IMR-90 (cell line): ENCODE measurements at regions not wholly inside any gene's neighbourhood (a gene's known extent, or its start where the extent isn't known, plus 50 kb on each side); places are given as distances from the start of the nearest gene placed in this dataset.

ENCODE experiments used
- ATAC-seq: fragments of 200-7000 bp; cut with Tn5 transposase; 2 replicates; pipeline ENCODE4 v1.9.1; 2020; ENCODE audit warnings: low read depth, mild to moderate bottlenecking, moderate library complexity
- BruUV-seq: library from RNA; stranded (reverse); fragments of 400-500 nt; replicated peaks from 2 replicates; lab custom pipeline; 2021; lab: Mats Ljungman, UMichigan
- CTCF ChIA-PET: fragments of 300-600 bp; formaldehyde crosslinking; extraction: SDS; loops from one replicate; lab custom pipeline; 2021; ENCODE audit warnings: antibody characterized with exemption; lab: Yijun Ruan, JAX
- POLR2A ChIA-PET: fragments of 300-600 bp; sonication (Branson Sonifier 250); formaldehyde crosslinking; loops from one replicate; lab custom pipeline; 2022; ENCODE audit warnings: antibody characterized with exemption; ENCODE audit not compliant: unreplicated experiment; lab: Charles Lee
- DNase-seq: peaks from one replicate; pipeline ENCODE4 v3.0.0; 2013
- H2AFZ ChIP-seq: replicated peaks from 2 replicates; pipeline ENCODE3; 2013; ENCODE audit warnings: low read length, mild to moderate bottlenecking; ENCODE audit not compliant: poor library complexity
- H2AK5ac ChIP-seq: 2 replicates; pipeline ENCODE4 v1.6.1; 2013; ENCODE audit warnings: low read depth, low read length, inconsistent platforms
- H2AK9ac ChIP-seq: replicated peaks from 2 replicates; pipeline ENCODE3; 2013; ENCODE audit warnings: mild to moderate bottlenecking, low read depth, low read length, moderate library complexity; ENCODE audit not compliant: poor library complexity
- H2BK120ac ChIP-seq: 2 replicates; pipeline ENCODE4 v1.6.1; 2013; ENCODE audit warnings: low read depth, low read length, inconsistent platforms
- H2BK15ac ChIP-seq: 3 replicates; pipeline ENCODE4 v1.6.1; 2013; ENCODE audit warnings: low read depth, low read length, inconsistent platforms
- H2BK20ac ChIP-seq: 2 replicates; pipeline ENCODE4 v1.6.1; 2013; ENCODE audit warnings: low read depth, mild to moderate bottlenecking, inconsistent platforms, low read length, moderate library complexity
- H2BK5ac ChIP-seq: 2 replicates; pipeline ENCODE4 v1.6.1; 2013; ENCODE audit warnings: mild to moderate bottlenecking, low read depth, low read length, inconsistent platforms; ENCODE audit not compliant: poor library complexity, severe bottlenecking
- H3K14ac ChIP-seq: replicated peaks from 2 replicates; pipeline ENCODE4 v1.6.1; 2013; ENCODE audit warnings: low read depth, low read length, inconsistent platforms
- H3K18ac ChIP-seq: 2 replicates; pipeline ENCODE4 v1.6.1; 2013; ENCODE audit warnings: low read depth, low read length, control low read depth
- H3K23ac ChIP-seq: 2 replicates; pipeline ENCODE4 v1.6.1; 2013; ENCODE audit warnings: low read depth, low read length, inconsistent platforms
- H3K27ac ChIP-seq: 2 replicates; pipeline ENCODE4 v1.5.1; 2013; ENCODE audit warnings: mild to moderate bottlenecking, control low read depth, low read length; ENCODE audit not compliant: insufficient read depth
- H3K27me3 ChIP-seq: 2 replicates; pipeline ENCODE4 v1.6.1; 2013; ENCODE audit warnings: low read length; ENCODE audit not compliant: control insufficient read depth, insufficient read depth
- H3K36me3 ChIP-seq: 2 replicates; pipeline ENCODE4 v1.6.1; 2013; ENCODE audit warnings: low read length, mixed read lengths; ENCODE audit not compliant: control insufficient read depth, insufficient read depth
- H3K4ac ChIP-seq: 2 replicates; pipeline ENCODE4 v1.6.1; 2013; ENCODE audit warnings: low read depth, low read length, inconsistent platforms
- H3K4me1 ChIP-seq: 2 replicates; pipeline ENCODE4 v1.6.1; 2013; ENCODE audit warnings: low read length, mixed read lengths; ENCODE audit not compliant: control insufficient read depth, insufficient read depth
- H3K4me2 ChIP-seq: 2 replicates; pipeline ENCODE4 v1.6.1; 2013; ENCODE audit warnings: low read depth, mild to moderate bottlenecking, control low read depth, low read length, moderate library complexity
- H3K4me3 ChIP-seq: 2 replicates; pipeline ENCODE4 v1.5.1; 2013; ENCODE audit warnings: low read depth, mild to moderate bottlenecking, control low read depth, low read length, moderate library complexity; ENCODE audit not compliant: insufficient read depth
- H3K56ac ChIP-seq: 2 replicates; pipeline ENCODE4 v1.6.1; 2013; ENCODE audit warnings: low read length, inconsistent platforms; ENCODE audit not compliant: insufficient read depth; ENCODE audit errors: extremely low read depth
- H3K79me1 ChIP-seq, 2 experiments: 2 replicates each; pipeline ENCODE4 v1.6.1; 2013; ENCODE audit warnings: low read length in 2 of 2, inconsistent platforms in 1 of 2, low read depth in 1 of 2
- H3K9ac ChIP-seq: 2 replicates; pipeline ENCODE4 v1.6.1; 2013; ENCODE audit warnings: low read depth, low read length, control low read depth
- H3K9me1 ChIP-seq: 2 replicates; pipeline ENCODE4 v1.6.1; 2013; ENCODE audit warnings: low read length, inconsistent platforms; ENCODE audit not compliant: insufficient read depth
- H3K9me3 ChIP-seq: 2 replicates; pipeline ENCODE4 v1.6.1; 2013; ENCODE audit warnings: low read length; ENCODE audit not compliant: control insufficient read depth, insufficient read depth
- H4K20me1 ChIP-seq: 2 replicates; pipeline ENCODE4 v1.6.1; 2013; ENCODE audit warnings: low read length, inconsistent platforms; ENCODE audit not compliant: insufficient read depth
- H4K5ac ChIP-seq: 2 replicates; pipeline ENCODE4 v1.6.1; 2013; ENCODE audit warnings: mild to moderate bottlenecking, low read depth, low read length, control low read depth
- H4K8ac ChIP-seq, 2 experiments: 2 replicates each; pipeline ENCODE4 v1.6.1; 2013; ENCODE audit warnings: low read depth in 2 of 2, low read length in 2 of 2, control low read depth in 1 of 2, inconsistent platforms in 1 of 2
- H4K91ac ChIP-seq: 2 replicates; pipeline ENCODE4 v1.6.1; 2013; ENCODE audit warnings: low read depth, low read length, inconsistent platforms; ENCODE audit not compliant: insufficient read depth
- CEBPB ChIP-seq: IDR thresholded peaks from 2 replicates; pipeline ENCODE4 v1.6.1; 2012; ENCODE audit warnings: low read depth, low read length, improper control_type of control experiment
- CHD1 ChIP-seq: IDR thresholded peaks from 2 replicates; pipeline ENCODE4 v1.6.1; 2012; ENCODE audit warnings: low read depth, low read length, improper control_type of control experiment
- FOS ChIP-seq: fragments of 150-350 bp; IDR thresholded peaks from 2 replicates; pipeline ENCODE4 v1.6.1; 2016; ENCODE audit warnings: low read depth, low read length
- MXI1 ChIP-seq: IDR thresholded peaks from 2 replicates; pipeline ENCODE4 v1.6.1; 2012; ENCODE audit warnings: low read depth, mild to moderate bottlenecking, low read length, moderate library complexity, borderline replicate concordance
- WGBS, 2 experiments: methylation state at CpG; one replicate each; pipeline versions ENCODE4 v1.1.5 to v1.1.7; 2013; ENCODE audit warnings: missing lambda C conversion rate in 2 of 2; ENCODE audit not compliant: insufficient read length in 1 of 2; ENCODE audit errors: extremely low coverage in 2 of 2; 5-methylcytosine and 5-hydroxymethylcytosine counted together
- dilution Hi-C: fragments of 300-500 bp; cut with HindIII; formaldehyde crosslinking; loops from one replicate; pipeline ENCODE4 v1.14.3; 2018; ENCODE audit warnings: low sequenced_read_pairs; ENCODE audit not compliant: unreplicated experiment
- in situ Hi-C: fragments of 300-500 bp; cut with MboI; formaldehyde crosslinking; loops from 3 replicates; pipeline ENCODE4 v1.14.3; 2019; ENCODE audit warnings: low sequenced_read_pairs, inconsistent platforms, mixed read lengths
- intact Hi-C: fragments of 100-400 bp; cut with micrococcal nuclease; formaldehyde crosslinking; loops from 2 replicates; pipeline ENCODE4 v1.10.0; 2022

DNA sequence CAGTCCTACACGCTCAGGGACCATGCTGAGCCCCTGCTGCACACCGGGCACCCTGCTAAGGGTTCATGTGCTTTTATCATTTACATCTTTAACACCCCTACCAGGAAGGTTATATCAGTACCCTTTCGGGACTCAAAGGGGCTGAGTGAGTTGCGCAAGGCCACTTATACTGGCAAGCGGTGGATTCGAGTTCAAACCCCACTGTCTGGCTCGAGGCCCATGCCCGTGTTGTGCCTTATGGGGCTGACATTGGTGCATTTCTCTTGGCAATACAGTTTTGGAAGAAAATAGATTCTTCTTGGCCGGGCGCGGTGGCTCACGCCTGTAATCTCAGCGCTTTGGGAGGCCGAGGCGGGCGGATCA, 69.5 kb upstream of the MAP4K4 start:
- Histone ChIP-seq H3K4me3 (no peak overlapping the region), H4K8ac (no peak overlapping the region), H4K5ac (no peak overlapping the region), H3K4ac (no peak overlapping the region), H4K91ac (no peak overlapping the region), H3K4me2 (no peak overlapping the region), H2AK5ac (no peak overlapping the region), H2BK5ac (no peak overlapping the region), H3K14ac (no peak overlapping the region), H2BK120ac (no peak overlapping the region), H3K9me3 (no peaks in the 10 kb centered on the region), H3K23ac (no peak overlapping the region), H3K27ac (no peak overlapping the region), H2AFZ (no peak overlapping the region), H3K9ac (no peak overlapping the region), H3K18ac (no peak overlapping the region), H3K4me1 (peaks cover 3% of the 10 kb centered on the region), H3K36me3 (no peaks in the 10 kb centered on the region), H2AK9ac (no peak overlapping the region), H2BK15ac (no peak overlapping the region), H3K27me3 (no peaks in the 10 kb centered on the region), H3K9me1 (peaks cover 4% of the 10 kb centered on the region; the same call in 1 of the 2 replicates), H3K79me1 (no peaks in the 10 kb centered on the region), H4K20me1 (no peaks in the 10 kb centered on the region), H3K56ac (no peak overlapping the region), H2BK20ac (no peak overlapping the region)
- ChIA-PET CTCF (no interaction called here), POLR2A (no interaction called here)
- no TSS peak for BruUV-seq
- dilution Hi-C loops (no loop called here), in situ Hi-C loops (no loop called here), intact Hi-C loops (no loop called here)
- no peak for DNase-seq
- no peak for ATAC-seq
- TF ChIP-seq MXI1 (no peak), CHD1 (no peak), CEBPB (peak; percentile 30; the same call in 1 of the 2 replicates), FOS (no peak)
- 88% methylated on average over 1 of the region's 16 CpGs; no CpG with 5 or more reads in 1 of the 2 experiments for WGBS, 2 experiments
